ENCODE measurements at regions not wholly inside any gene's neighbourhood (a gene's known extent, or its start where the extent isn't known, plus 50 kb on each side); places are given as distances from the start of the nearest gene placed in this dataset.
A peak's percentile ranks its signal among the peaks of the same experiment; 100 is the strongest.

DNA sequence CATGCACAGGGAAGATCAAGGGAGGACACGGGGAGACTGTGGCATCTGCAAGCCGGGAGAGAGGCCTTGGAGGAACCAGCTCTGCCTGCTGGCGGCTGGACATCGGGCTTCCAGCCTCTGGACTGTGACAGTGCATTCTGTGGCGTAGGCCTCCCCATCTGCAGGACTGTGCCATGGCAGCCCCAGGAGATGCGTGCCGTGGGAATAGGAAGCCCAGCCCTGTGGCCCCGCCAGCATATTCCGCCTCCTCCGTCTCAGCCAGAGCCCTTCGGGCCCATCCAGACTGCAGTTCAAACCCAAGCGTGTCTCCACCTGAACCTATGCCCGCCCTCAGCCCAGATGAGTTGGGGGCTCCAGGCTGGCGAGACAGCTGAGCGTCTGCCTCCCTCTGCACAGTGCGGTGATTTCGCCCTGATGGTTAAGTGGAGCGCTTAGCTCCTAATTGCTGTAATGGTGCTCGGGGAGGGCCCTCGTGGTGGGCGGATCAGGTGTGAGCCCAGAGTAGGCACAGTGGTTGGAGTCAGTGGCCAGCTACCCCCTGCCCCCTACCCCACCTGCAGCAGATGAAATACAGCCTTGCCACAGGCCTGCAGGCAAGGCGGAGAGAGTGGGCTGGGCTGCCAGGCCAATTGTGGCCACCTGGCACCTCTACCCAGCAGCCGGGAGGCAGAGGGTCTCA, 133.9 kb downstream of the HMX1 start:
- H3K4me3 Mint-ChIP-seq (ENCODE audit: unreplicated experiment) = no peak overlapping the region
- CTCF ChIA-PET = interaction anchor here (0.6 kb wide), 1 partner anchor 64 kb away, joined by 3 read pairs; no protein-coding TSS in a partner anchor
- intact Hi-C loops (cut with micrococcal nuclease) = no loop called here

GRCh38 chr4:8737075-8737474, 134.6 kb downstream of the HMX1 start:
- TF ChIP-seq, protein P1, sequence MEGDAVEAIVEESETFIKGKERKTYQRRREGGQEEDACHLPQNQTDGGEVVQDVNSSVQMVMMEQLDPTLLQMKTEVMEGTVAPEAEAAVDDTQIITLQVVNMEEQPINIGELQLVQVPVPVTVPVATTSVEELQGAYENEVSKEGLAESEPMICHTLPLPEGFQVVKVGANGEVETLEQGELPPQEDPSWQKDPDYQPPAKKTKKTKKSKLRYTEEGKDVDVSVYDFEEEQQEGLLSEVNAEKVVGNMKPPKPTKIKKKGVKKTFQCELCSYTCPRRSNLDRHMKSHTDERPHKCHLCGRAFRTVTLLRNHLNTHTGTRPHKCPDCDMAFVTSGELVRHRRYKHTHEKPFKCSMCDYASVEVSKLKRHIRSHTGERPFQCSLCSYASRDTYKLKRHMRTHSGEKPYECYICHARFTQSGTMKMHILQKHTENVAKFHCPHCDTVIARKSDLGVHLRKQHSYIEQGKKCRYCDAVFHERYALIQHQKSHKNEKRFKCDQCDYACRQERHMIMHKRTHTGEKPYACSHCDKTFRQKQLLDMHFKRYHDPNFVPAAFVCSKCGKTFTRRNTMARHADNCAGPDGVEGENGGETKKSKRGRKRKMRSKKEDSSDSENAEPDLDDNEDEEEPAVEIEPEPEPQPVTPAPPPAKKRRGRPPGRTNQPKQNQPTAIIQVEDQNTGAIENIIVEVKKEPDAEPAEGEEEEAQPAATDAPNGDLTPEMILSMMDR (IDR thresholded peaks at IDR 0.05; ENCODE audit: unreplicated experiment) = no peak
- H3K27me3 Mint-ChIP-seq (ENCODE audit: insufficient read depth, unreplicated experiment) = no peaks in the 10 kb centered on the region
- H3K36me3 Mint-ChIP-seq (ENCODE audit: insufficient read depth, unreplicated experiment) = peaks cover 6% of the 10 kb centered on the region
- H3K27ac Mint-ChIP-seq (ENCODE audit: low read depth, unreplicated experiment) = no peak overlapping the region
- no peak overlapping the region for H3K4me3 Mint-ChIP-seq (ENCODE audit: unreplicated experiment)
- ChIA-PET CTCF (no interaction called here), POLR2A (no interaction called here)
- peaks cover 17% of the 10 kb centered on the region for H3K9me3 Mint-ChIP-seq (ENCODE audit: unreplicated experiment)
- no TSS peak for BruUV-seq (replicated peaks)
- DNase-seq (ENCODE audit: unreplicated experiment) = no peak
- H3K4me1 Mint-ChIP-seq (ENCODE audit: insufficient read depth, unreplicated experiment) = no peaks in the 10 kb centered on the region
- intact Hi-C loops (cut with micrococcal nuclease) = no loop called here

More for the DNA sequence above, 133.9 kb downstream of the HMX1 start:
- Mint-ChIP-seq H3K36me3 (ENCODE audit: insufficient read depth, unreplicated experiment) (peaks cover 6% of the 10 kb centered on the region), H3K27ac (ENCODE audit: low read depth, unreplicated experiment) (no peak overlapping the region), H3K27me3 (ENCODE audit: insufficient read depth, unreplicated experiment) (no peaks in the 10 kb centered on the region), H3K4me1 (ENCODE audit: insufficient read depth, unreplicated experiment) (no peaks in the 10 kb centered on the region), H3K9me3 (ENCODE audit: unreplicated experiment) (peaks cover 14% of the 10 kb centered on the region)
- no TSS peak for BruUV-seq (replicated peaks)
- POLR2A ChIA-PET = no interaction called here
- DNase-seq (ENCODE audit: unreplicated experiment) = no peak
- TF ChIP-seq, protein P1 (IDR thresholded peaks at IDR 0.05; ENCODE audit: unreplicated experiment) = no peak

DNA sequence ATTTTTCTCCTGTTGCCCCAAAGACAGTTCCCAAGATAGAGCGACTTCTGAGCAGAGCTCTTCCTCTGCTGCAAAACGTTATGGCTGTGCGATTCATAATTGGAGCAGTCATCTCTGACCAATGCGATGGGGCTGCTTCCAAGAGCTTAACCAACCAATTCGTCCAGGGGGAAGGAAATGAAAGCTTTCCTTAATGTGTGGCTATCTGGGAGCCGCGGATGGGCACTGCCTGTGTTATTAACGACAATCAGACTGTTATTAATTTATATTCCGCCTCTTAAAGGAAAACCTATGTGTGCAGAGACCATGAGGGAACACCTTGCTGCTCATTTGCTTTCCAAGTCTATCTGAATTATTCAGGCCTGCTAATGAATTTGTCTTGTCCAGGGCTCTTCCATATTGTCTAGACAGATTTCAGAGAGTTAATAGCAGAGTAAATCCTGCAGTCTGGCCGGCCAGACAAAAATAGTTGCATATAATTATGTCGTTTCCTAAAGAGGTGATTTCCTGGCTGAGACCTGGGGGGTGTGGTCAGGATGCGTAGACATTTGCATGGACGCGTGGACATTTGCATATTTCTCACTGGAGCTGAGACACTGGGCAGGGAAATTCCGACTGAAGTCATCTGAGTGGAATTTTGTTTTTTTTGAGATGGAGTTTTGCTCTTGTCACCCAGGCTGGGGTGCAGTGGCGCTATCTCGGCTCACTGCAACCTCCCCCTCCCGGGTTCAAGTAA, 135.4 kb downstream of the HMX1 start:
- BruUV-seq (replicated peaks) = no TSS peak
- Mint-ChIP-seq H3K4me1 (ENCODE audit: insufficient read depth, unreplicated experiment) (no peaks in the 10 kb centered on the region), H3K9me3 (ENCODE audit: unreplicated experiment) (peaks cover 17% of the 10 kb centered on the region), H3K4me3 (ENCODE audit: unreplicated experiment) (no peak overlapping the region), H3K27ac (ENCODE audit: low read depth, unreplicated experiment) (no peak overlapping the region), H3K36me3 (ENCODE audit: insufficient read depth, unreplicated experiment) (peaks cover 6% of the 10 kb centered on the region), H3K27me3 (ENCODE audit: insufficient read depth, unreplicated experiment) (no peaks in the 10 kb centered on the region)
- CTCF ChIA-PET = no interaction called here
- POLR2A ChIA-PET = no interaction called here
- peak; percentile 4 for DNase-seq (ENCODE audit: unreplicated experiment)
- intact Hi-C loops (cut with micrococcal nuclease) = no loop called here
- TF ChIP-seq, protein P1 (IDR thresholded peaks at IDR 0.05; ENCODE audit: unreplicated experiment) = no peak

GRCh38 chr4:8735236-8736089, 136.2 kb downstream of the HMX1 start:
- intact Hi-C loops (cut with micrococcal nuclease) = no loop called here
- H3K4me3 Mint-ChIP-seq (ENCODE audit: unreplicated experiment) = no peak overlapping the region
- H3K4me1 Mint-ChIP-seq (ENCODE audit: insufficient read depth, unreplicated experiment) = no peaks in the 10 kb centered on the region
- ChIA-PET POLR2A (no interaction called here), CTCF (no interaction called here)
- peaks cover 17% of the 10 kb centered on the region for H3K9me3 Mint-ChIP-seq (ENCODE audit: unreplicated experiment)
- H3K27ac Mint-ChIP-seq (ENCODE audit: low read depth, unreplicated experiment) = no peak overlapping the region
- BruUV-seq (replicated peaks) = no TSS peak
- H3K27me3 Mint-ChIP-seq (ENCODE audit: insufficient read depth, unreplicated experiment) = no peaks in the 10 kb centered on the region
- TF ChIP-seq, protein P1 (IDR thresholded peaks at IDR 0.05; ENCODE audit: unreplicated experiment) = no peak
- no peak for DNase-seq (ENCODE audit: unreplicated experiment)
- H3K36me3 Mint-ChIP-seq (ENCODE audit: insufficient read depth, unreplicated experiment) = peaks cover 6% of the 10 kb centered on the region

Data from MCF 10A (cell line).